TTC549 (cell line): ENCODE measurements at regions not wholly inside any gene's neighbourhood (a gene's known extent, or its start where the extent isn't known, plus 50 kb on each side); places are given as distances from the start of the nearest gene placed in this dataset.
"Not testable (repeated sequence)": the region's sequence is repeated elsewhere in the genome, so short reads cannot be mapped to it uniquely, and the experiment has no call there.

Experiments
- FAIRE-seq: peaks from 2 replicates; lab custom pipeline; 2012; peaks lifted over from hg19 to GRCh38; lab: Jason Lieb, UNC

GRCh38 chr14:30223966-30224365 lies 296.3 kb upstream of the PRKD1 start:
- no peak for FAIRE-seq

DNA sequence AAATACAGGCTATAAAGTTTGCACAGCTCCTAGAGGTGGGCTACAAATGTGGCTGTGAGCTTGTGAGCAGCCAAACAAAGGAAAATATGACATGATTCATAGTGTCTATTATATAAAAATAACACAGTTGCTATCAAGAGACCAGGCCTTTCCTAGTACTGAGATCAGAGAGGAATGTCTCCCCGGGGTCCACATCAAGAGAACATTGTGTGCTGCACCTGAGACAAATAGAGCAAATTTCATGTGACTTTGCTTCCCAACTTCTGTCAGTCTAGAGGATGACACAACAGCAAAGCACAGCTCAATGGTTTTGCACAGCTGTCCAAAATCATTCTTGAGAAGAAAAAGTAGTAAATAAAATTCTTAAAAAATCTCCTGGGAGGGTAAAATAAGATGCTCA lies 297.5 kb upstream of the PRKD1 start:
- FAIRE-seq = no peak

DNA sequence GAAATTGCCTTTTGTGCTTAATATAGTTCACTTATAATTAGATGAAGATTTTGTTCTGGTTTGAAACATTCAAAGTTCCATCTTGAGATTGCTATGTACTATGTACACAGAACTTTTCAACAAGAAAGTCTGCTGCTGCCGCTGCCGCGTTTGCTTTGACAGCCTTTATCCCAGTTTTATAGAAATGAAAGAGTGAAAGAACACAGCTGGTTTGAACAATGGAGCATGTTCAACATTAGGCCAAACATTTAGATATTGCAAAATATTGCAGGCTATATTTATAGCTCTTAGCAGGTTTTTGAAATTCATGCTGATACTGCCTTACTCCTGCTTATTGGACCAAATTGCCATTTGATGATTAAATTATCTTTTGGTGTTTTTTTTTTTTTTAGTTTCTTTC lies 299.8 kb upstream of the PRKD1 start:
- FAIRE-seq = no peak

DNA sequence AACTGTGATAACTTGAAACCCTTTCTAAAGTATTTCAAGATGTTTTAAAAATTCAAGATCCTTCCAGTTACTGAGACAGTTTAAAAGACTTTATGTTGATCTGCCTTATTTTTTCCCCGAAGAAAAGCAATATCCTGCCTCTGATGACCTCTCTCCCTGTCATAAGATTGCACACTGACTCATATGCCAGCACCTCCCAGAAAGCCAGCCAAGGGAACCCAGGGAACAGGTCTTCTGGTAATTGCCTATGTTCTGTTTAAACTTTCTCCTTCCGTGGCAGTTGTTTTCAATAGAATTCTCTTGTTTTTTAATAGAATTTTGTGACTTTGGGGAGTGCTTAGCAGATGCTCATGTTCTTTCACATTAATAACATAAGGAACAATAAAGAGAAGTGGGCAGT lies 300.2 kb upstream of the PRKD1 start:
- no peak for FAIRE-seq

GRCh38 chr14:30230719-30231118 lies 303.1 kb upstream of the PRKD1 start:
- FAIRE-seq = no peak

DNA sequence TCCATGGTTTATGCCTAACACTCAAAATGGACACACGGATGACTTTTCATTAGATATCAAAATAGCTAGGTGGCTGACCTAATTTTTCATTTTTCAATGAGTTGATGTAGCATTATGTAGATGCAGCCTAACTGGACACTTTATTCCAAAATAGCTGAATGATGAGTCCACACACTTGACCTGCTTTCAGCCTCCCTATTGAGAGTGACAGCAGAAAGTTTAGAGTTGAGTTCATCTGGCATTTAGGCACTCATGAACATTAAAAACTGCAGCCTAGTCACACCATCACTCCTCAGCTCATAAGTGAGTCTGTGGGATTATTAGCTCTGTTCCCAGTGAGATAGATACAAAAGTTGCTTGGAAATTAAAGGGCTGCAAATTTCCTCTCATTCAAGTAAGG lies 307.3 kb upstream of the PRKD1 start:
- FAIRE-seq = no peak

DNA sequence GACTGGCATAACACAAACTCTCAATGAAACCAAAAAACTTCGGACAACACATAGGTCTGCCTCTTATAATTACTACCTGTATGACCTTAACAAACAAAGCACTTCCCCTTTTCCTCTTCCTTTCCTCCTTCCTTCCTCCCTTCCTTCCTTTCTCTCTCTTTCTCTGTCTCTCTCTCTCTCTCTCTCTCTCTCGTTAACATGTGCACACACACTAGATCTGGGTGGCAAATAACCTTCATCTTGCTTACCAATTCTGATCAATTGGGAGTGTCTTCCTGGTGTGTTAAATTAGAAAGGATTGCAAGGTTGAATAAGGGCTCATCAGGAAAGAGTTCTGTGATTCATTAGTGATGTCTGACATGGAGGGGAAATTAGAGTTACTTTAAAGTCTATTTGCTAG lies 307.8 kb upstream of the PRKD1 start:
- FAIRE-seq = no peak

GRCh38 chr14:30238936-30239335 lies 311.3 kb upstream of the PRKD1 start:
- no peak for FAIRE-seq

- no peak for FAIRE-seq
Measured at GRCh38 chr14:30240018-30240417, 312.4 kb upstream of the PRKD1 start.

GRCh38 chr14:30240685-30241084 lies 313.0 kb upstream of the PRKD1 start:
- no peak for FAIRE-seq

GRCh38 chr14:30242744-30243143 lies 315.1 kb upstream of the PRKD1 start:
- no peak for FAIRE-seq

DNA sequence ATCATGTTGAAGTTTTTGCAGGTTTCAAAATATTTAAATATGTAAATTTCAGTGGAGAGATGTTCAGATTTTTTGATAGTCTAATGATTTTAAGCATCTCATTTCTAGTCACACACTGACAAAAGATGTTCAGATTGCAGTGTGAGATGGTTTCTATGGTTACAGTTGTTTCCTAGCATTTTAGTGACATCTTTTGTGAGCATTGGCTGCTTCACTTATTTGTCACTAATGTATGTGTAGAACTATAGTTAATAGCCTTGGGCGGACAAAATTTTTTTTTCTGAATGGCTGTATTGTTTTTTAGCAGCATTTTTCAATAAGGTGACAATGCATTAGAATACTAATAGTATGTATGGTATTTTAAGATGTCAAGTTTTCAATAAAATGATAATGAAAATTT lies 315.6 kb upstream of the PRKD1 start:
- FAIRE-seq = no peak

GRCh38 chr14:30243805-30244204 lies 315.2 kb upstream of the G2E3 start:
- no peak for FAIRE-seq

DNA sequence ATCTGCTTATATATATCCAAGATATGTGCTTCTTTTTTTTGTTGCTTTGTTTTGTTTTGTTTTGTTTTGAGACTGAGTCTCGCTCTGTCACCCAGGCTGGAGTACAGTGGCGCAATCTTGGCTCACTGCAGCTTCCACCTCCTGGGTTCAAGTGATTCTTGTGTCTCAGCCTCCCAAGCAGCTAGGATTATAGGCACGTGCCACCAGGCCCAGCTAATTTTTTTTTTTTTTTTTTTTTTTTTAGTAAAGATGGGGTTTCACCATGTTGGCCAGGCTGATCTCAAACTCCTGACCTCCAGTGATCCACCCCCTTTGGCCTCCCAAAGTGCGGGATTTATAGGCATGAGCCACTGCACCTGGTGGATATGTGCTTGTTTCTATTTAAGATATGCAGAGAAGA lies 314.6 kb upstream of the G2E3 start:
- not testable (repeated sequence) for FAIRE-seq

DNA sequence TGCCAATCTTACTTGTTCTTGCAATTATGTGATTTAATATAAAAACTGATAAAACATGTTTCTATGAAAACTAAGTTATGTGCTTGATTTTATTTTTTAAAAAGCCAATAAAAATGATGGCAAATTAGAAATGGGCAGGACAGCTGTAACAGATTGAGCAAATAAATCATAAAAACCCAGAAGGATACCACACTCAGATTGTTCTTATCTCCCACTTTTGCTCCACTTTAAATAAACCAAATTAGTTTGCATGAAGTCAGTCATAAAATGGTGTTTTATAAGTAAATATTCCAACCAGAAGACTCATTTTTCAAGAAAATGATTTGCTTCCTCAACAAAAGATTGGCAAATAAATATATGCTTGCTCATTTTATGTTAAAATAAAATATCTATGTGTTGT lies 307.9 kb upstream of the G2E3 start:
- no peak for FAIRE-seq

DNA sequence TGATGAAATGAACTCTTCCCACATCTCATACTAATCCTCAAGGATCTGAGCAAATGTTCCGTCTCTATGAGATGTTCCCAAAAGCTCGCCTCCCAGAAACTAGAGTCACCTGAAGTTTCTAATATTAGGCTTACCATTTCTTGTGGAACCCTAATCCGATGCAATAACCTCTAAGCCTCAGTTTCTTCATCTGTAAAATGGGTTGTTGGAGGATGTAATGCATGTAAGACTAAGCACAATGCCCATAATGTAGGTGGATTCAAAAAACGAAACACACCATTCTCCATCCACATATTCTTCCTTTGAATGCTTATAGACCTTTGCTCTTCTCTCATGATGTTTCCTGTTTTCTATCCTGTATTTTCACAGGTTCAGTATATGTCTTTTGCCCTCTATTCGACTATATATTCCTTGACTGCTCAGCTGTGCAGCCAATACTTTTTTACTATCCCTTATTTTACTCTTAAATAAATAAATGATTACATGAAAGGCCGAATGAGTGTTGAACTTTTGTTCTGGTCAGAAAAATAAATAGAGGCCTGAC lies 307.3 kb upstream of the G2E3 start:
- no peak for FAIRE-seq

- no peak for FAIRE-seq
Measured at GRCh38 chr14:30252151-30252550, 306.8 kb upstream of the G2E3 start.

DNA sequence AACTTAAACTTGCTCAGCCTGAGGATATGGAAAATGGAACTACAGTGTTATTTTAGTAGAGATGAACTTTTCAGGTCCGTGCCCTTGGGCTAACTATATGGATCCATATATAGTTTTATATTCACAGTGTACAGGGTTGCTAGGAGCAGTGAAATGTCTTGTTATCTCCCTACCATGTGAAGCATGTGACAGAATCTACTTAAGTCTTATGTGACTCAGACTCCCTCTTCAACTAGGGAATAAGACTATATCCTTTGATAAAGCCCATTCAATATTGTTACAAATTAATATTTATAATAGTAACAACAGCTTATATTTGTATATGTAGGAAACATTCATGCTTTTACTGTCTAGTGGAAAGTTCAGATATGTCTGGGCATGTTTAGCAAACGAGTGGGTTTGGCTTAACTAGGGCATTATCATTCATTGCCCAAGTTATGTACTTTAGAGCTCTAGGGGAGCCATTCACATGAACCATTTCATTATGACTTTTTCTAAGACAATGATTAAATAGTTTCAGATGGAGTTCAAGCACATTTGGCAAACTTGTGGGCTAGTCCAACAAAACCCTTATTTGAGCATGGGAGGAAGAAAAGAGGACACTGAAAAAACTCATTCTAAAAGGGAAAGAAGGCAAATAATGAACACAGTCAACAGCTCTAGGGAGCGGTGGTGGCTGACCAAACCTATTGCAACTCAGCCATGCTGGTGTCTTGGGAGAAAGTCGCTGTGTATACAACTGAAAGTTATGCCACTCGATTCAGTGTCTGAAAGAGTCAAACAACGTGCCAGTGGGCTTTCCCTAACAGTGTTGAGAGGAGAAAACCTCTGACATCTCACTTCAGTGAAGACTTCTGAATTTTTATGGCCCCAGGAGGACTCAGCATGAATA lies 305.9 kb upstream of the G2E3 start:
- no peak for FAIRE-seq

GRCh38 chr14:30256627-30257026 lies 302.3 kb upstream of the G2E3 start:
- FAIRE-seq = no peak

GRCh38 chr14:30257946-30258661 lies 300.9 kb upstream of the G2E3 start:
- no peak for FAIRE-seq

- FAIRE-seq = no peak
Measured at GRCh38 chr14:30260833-30261607, 297.9 kb upstream of the G2E3 start.

DNA sequence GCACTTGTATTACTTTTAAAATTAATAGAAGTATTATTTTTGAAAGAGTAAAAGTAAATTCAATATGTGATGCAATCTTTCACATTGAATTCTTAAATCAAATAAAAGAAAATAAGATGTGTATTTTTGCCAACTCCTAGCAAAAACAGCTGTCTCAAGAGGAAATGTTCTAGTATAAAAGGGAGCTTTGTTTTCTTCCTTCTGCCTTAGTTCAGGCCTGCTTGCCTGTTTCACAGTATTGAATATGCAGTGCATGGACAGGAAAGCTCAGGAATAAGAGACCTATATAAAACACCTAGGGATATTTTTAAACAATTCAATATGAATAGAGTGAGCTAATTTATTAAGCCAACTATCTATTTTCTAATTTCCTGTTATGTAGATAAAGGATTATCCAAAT lies 294.8 kb upstream of the G2E3 start:
- no peak for FAIRE-seq

DNA sequence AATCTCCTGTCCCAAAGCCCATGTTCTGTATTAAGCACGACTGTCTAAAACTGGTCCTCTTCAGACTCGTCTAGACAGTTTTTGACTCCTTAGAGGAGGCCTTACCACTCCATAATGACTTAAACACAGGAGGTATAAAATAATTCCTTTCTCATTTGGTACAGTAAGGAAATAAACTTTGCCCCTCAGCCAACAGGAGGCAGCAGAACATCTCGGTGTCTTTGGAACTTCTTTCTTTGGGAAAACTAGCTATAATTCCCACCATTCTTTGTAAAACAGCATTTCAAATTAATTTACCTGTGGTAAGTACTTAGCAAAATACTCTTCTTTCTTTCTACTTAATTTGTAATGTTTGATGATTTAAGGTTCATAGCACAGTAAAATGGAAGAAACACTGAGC lies 292.7 kb upstream of the G2E3 start:
- no peak for FAIRE-seq
